HG02571 (cell line): ENCODE measurements at regions not wholly inside any gene's neighbourhood (a gene's known extent, or its start where the extent isn't known, plus 50 kb on each side); places are given as distances from the start of the nearest gene placed in this dataset.

Experiments
- ATAC-seq: cut with Tn5 transposase; IDR thresholded peaks from one replicate; pipeline ENCODE4 v1.9.1; 2021; ENCODE audit warnings: mild to moderate bottlenecking, moderate library complexity; ENCODE audit not compliant: unreplicated experiment

GRCh38 chr11:45062115-45062514 is 84.3 kb upstream of the PRDM11 start:
- no peak for ATAC-seq

DNA sequence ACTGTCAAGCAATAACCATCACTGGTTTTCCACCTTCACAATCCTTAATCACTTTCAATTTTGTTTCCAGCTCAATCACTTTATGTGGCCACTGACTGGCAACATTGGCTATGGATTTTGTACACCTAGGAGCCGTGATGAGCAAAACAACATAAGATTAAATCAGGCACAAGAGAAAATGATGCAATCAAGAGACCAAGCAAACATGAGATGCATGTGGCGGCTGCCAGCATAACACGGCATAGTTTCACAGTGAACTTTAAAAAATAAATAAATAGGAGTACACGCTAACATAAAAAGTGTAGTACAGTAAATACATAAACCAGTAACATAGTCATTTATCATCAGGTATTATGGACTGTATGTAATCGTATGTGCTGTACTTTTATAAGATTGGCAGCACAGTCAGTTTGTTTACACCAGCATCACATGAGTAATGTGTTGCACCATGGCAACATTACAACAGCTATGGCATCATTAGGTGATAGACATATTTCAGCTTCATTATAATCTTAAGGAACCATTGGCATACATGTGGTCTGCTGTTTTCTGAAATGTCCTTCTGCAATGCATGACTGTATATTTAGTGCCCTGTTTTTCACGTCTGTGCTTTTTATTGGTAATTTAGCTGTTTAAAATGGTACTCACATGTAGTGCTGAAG is 83.3 kb upstream of the PRDM11 start:
- ATAC-seq = no peak

- no peak for ATAC-seq
These were observed 82.8 kb upstream of the PRDM11 start for GRCh38 chr11:45063669-45064068.

GRCh38 chr11:45067966-45068365 is 78.5 kb upstream of the PRDM11 start:
- no peak for ATAC-seq

DNA sequence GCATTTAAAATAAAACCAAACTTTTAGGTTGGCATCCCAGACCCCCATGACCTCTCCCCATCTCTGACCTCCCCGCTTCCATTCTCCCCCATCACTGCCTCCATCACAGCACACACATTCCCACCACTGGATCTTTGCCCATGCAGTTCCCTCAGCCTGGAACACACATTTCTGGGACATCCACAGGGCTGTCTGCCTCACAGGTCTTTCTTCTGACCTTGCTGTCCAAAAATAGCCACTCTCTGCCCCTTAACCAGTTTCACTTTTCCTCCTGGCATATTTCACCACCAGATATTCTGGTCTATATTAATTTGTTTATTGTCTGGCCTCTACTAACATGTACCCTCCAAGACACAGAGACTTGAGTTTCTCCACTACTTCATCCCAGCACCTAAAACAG is 75.2 kb upstream of the PRDM11 start:
- ATAC-seq = no peak

GRCh38 chr11:45073685-45074141 is 72.7 kb upstream of the PRDM11 start:
- ATAC-seq = no peak

- ATAC-seq = no peak
These were observed 70.9 kb upstream of the PRDM11 start for GRCh38 chr11:45075519-45075918.

DNA sequence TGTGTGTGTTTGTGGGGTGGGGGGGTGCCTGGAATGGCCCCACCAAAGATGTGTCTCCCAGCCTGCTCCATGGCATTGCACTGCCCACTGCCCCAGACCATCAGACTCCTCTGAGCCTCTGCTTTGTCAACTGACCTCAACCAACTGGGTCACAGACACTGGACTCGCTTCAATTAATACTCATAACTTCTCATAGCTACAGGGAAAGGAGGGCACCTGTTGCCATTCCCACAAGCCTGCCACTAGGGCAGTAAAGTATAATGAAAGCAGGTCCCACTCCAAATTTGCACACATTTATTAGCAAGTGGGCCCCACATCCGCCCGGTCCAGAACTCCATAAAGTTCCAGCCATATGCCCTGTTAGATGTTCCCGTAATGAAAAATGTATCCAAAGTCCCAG is 70.5 kb upstream of the PRDM11 start:
- ATAC-seq = no peak

DNA sequence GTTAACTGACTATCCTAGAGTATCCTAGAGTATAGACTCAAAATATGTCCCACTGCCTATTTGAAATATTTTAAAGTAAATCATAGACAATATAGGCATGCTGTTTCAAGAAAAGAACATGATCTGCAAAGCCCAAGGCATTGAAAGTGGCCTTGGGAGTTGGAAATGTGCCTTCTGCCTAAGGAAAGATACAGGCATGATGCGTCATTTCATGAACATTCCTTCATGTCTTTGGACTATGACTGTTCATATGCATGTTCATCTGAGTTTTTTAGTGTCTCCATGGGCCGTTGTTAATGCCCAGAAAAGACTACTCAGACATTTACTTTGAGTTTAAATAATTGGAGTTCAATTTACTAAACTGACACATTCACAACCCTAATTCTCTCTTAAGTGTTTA is 69.7 kb upstream of the PRDM11 start:
- no peak for ATAC-seq

DNA sequence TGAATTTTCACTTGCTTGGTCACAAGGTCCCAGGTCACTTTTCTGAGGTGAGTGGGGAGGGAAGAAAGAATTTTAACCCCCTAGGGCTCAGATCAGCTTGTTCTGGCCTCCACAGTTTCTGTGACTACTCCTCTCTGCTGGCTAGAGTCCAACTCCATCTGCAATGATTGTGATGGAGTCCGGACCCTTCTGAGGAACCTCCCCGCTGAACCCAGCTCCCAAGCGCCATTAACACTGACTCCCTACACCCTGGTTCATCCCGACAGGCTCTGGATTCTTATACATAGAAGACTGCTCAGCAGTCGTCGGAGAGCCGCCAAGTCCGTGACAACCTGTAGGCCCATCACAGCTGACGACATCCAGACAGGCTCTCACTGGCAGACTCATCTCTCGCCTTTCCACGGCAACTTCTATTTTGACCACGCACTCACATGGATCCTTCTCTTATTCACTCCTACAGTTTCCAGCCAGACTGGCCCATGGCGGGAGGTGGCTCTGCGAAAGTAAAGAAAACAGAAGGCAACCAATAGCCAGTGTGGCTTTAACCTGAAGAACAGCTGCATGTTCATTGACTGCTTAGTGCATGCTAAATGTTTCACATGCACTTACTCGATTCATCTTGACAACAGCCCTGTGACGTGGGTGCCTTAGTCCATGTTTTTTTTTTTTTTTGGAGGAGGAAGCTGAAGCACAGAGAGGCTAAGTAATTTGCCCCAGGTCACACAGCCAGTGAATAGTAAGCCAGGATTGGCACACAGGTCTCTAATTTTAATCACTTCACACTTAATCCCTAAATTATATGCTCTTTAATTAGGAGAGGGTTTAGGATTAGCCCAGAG is 68.0 kb upstream of the PRDM11 start:
- no peak for ATAC-seq

- ATAC-seq = no peak
These were observed 67.4 kb upstream of the PRDM11 start for GRCh38 chr11:45079075-45079444.

GRCh38 chr11:45079567-45079942 is 66.9 kb upstream of the PRDM11 start:
- no peak for ATAC-seq

- no peak for ATAC-seq
These were observed 66.3 kb upstream of the PRDM11 start for GRCh38 chr11:45079943-45080719.

DNA sequence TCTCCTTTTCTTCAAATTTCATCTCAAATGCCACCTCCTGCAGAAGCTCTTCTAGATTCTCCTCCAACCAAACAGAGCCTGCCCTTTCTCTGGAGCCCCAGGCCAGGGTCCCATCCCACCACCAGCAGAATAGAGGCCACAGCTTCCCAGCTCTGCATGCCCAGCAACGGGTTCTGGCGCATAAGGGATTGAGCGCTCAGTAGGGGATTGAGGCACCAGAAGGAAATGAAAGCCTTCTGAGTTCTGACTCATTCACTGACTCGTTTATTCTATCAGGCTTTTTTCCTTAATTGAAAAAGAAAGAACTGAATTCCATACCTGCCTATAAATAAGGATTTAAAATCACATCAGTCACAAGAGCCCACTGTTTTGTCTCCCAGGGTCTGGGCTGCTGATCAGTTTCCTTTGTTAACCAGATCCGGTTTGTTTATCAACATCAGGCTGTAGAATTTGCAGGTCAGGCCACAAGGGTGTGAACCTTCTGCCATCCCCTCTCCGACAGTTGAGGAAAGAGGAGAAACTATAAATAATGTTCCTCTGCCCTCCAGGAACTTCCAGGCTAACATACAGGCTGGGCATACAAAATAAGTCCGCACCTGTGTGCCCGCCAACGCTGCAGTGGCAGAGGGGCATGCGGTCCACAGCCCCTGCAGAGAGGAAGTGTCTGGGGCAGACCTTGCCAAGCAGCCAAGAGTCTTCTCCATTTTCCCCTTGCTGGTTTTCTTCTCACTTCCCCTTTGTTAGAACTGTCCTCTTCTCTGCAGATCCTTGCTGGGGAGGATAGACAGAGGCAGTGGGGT is 63.5 kb upstream of the PRDM11 start:
- no peak for ATAC-seq

- no peak for ATAC-seq
These were observed 62.8 kb upstream of the PRDM11 start for GRCh38 chr11:45083544-45084087.

GRCh38 chr11:45085646-45086501 is 60.6 kb upstream of the PRDM11 start:
- no peak for ATAC-seq

DNA sequence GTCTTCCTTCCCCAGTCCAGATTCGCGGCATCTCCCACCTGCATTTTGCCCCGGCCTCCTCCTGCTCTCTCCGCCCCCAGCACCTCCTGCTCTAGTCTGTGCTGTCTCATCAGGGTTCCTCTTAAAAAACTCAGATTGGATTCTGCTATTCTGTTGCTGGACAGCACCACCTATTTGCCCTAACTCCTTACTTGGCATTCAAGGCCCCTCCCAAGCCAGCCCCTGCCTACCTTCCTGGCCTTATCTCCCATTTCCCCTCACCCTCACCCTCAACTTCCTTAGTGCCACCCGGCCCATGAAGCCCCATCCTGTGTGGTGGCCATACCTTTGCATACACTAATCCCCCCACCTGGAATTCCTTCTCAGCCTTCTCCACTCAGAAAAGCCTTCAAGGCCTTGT is 59.9 kb upstream of the PRDM11 start:
- no peak for ATAC-seq

DNA sequence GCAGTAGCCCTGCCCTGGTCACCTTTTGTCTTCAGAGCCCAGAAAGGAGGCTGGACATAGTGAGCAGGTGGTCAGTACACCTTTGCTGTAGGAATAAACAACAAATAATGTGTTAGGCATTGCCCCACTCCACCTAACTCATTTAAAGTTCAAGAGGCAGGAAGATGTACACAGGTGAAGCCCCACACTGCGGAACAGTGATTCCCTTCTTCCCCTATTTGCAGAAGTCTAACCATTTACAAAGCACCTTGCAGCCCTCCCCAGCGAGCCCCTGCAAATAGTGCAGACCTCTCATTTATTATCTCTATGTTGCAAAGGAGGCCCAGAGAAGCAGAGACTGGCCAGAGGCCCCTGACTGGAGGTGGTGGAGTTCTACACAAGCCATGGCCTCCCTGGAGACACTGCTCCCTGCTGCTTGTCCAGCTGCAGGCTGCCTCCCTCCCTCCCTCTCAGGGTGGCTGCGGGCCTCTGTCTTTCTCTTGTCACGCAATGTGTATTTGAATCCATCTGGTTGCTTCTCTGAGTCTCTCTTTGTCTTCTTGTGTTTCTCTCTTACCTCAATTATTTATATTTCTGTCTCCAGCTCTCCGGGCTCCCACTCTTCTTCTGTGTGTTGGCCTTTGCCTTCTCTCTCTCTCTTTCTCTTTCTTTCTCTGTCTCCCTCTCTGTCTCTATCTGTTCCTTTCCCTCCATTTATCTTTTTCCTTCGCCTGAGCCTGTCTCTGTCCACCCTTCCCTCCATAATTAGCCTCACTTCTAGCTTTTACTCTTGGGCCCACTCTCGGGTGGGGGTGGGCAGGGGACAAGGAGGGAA is 59.1 kb upstream of the PRDM11 start:
- ATAC-seq = no peak

- ATAC-seq = no peak
These were observed 58.6 kb upstream of the PRDM11 start for GRCh38 chr11:45087900-45088160.
